GM13977 (cell line): ENCODE measurements at regions not wholly inside any gene's neighbourhood (a gene's known extent, or its start where the extent isn't known, plus 50 kb on each side); places are given as distances from the start of the nearest gene placed in this dataset.
"Not testable (repeated sequence)": the region's sequence is repeated elsewhere in the genome, so short reads cannot be mapped to it uniquely, and the experiment has no call there.

Source experiments
- DNase-seq: peaks from one replicate; pipeline ENCODE4 v3.0.0; 2012; ENCODE audit warnings: low spot score
- CTCF ChIP-seq: IDR thresholded peaks from 2 replicates; pipeline ENCODE4 v1.5.1; 2012; ENCODE audit warnings: mild to moderate bottlenecking, control low read depth; ENCODE audit not compliant: insufficient read depth; ENCODE audit errors: extremely low read depth, missing control alignments
- in situ Hi-C: fragments of 300-500 bp; cut with MboI; formaldehyde crosslinking; loops from one replicate; pipeline ENCODE4 v1.12.0; 2022; ENCODE audit warnings: low sequenced_read_pairs, low pct_unique_long_range_greater_than_20kb, mixed read lengths, inconsistent platforms; ENCODE audit not compliant: unreplicated experiment

GRCh38 chr13:104525467-104525866 is 1459.2 kb upstream of the SLC10A2 start:
- no peak for DNase-seq
- no peak for TF ChIP-seq CTCF
- in situ Hi-C loops: no loop called here

GRCh38 chr13:104522235-104523072 is 1456.2 kb upstream of the SLC10A2 start:
- in situ Hi-C loops: no loop called here
- DNase-seq: no peak
- TF ChIP-seq CTCF: no peak

- in situ Hi-C loops: no loop called here
- TF ChIP-seq CTCF: no peak
- DNase-seq: no peak
Observed at GRCh38 chr13:104510422-104510821, 1444.2 kb upstream of the SLC10A2 start.

GRCh38 chr13:104493502-104493901 is 1427.3 kb upstream of the SLC10A2 start:
- DNase-seq, in situ Hi-C loops: not testable (repeated sequence)

- no peak for DNase-seq
- in situ Hi-C loops: no loop called here
- TF ChIP-seq CTCF: no peak
Observed at GRCh38 chr13:104491916-104492315, 1425.7 kb upstream of the SLC10A2 start.

GRCh38 chr13:104487006-104487405 is 1420.8 kb upstream of the SLC10A2 start:
- DNase-seq: no peak
- TF ChIP-seq CTCF: no peak
- in situ Hi-C loops: no loop called here

DNA sequence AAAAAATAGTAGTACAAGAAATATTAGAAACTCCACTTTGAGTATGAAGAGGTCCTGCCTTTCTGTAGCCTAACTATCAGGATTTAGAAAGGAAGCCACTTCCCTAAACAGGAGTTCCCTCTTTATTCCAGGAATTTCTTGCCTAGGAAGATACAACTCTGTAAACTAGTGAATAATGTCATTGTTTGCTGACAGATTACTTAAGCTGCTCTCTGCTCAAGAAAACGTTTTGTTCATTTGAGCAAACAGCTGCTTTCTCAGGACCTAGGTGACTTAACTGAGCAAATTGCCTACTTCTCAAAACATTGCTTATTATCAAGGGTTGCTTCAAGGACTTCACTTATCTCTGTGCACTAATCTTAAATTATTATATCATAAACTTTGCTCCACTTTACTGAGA is 1419.4 kb upstream of the SLC10A2 start:
- no peak for TF ChIP-seq CTCF
- DNase-seq: no peak
- in situ Hi-C loops: no loop called here
